GM21390 (cell line): ENCODE measurements at regions not wholly inside any gene's neighbourhood (a gene's known extent, or its start where the extent isn't known, plus 50 kb on each side); places are given as distances from the start of the nearest gene placed in this dataset.
A peak's percentile ranks its signal among the peaks of the same experiment; 100 is the strongest.

Source experiments
- ATAC-seq: cut with Tn5 transposase; IDR thresholded peaks from one replicate; pipeline ENCODE4 v1.9.1; 2021; ENCODE audit not compliant: unreplicated experiment

DNA sequence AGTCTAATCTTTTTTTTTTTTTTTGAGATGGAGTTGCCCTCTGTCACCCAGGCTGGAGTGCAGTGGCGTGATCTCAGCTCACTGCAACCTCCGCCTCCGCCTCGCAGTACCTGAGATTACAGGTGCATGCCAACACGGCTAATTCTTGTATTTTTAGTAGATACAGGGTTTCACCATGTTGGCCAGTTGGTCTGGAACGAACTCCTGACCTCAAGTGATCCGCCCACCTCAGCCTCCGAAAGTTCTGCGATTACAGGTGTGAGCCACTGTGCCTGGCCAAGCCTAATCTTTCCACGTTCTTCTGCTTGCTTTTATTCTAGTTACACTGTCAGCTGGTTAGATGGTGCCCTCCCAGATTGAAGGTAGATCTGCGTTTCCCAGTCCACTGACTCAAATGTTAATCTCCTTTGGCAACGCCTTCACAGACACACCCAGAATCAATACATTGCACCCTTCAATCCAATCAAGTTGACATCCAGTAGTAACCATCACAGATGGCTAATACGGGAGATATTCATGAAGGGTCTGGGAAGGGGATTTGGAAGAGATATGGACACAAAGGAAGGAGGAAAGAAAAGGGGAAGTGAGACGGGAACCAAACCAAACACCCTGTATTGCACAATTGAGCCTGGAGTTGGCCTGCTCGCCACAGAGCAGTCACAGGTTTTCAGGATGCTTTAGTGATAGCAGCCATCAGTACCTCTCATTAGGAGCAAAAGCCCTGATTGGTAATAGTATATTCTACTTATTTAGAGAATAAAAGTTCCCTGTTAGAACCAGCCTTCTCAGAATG is 229.8 kb downstream of the PIK3C3 start:
- no peak for ATAC-seq

DNA sequence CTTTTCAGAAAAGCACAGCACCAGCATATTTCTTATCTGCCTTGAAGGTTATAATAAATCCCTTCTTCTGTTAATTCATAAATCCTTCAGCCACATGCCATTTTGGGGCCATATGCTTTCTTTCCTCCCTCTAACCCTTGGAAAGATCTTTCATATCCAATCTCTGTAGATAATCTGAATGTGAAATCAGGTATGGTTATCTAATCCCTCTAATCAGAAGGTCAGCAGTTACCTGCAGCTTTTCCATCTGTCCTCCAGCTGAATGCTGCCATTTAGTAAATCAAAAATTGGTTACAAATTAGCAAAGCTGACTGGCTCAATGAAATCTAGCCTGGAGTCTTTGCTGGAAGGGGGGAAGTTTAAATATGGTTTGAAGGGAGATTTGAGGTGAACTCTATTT is 230.5 kb downstream of the PIK3C3 start:
- ATAC-seq: no peak

DNA sequence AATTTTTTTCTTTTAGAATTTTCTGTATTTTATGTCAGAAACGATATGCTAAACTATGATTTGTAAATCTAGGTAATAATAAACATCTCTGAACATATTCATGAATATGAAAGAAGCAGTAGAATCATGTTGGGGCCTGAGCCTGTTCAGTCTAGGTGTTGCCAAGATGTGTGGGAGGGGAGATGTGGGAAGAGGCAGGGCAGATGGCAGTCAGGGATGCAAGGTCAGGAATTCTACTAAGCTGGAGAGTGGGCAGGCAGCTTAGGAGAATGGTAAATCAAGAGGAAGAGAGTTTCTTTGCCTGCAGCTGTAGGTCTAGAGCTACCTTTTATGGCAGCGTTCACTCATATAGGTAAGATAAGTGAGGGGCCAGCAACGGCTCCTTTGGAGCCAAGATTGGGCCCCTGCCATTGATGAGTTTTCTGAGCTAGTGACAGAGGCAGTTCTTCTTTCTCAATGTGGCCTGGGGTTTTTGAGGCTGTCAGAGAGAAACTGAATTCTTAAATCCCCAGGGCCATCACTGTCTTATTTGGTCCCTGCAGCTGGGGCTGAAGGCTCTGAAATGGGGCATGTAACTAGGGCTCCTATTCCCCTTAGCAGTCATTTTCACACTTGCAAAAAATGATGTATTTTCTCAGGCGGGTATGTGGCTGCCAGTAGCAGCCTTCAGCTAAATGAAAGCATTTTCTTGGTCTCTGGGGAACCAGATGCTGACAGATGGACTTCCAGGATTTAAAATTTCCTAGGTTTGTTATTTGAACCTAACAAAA is 232.8 kb downstream of the PIK3C3 start:
- peak; percentile 68 for ATAC-seq

DNA sequence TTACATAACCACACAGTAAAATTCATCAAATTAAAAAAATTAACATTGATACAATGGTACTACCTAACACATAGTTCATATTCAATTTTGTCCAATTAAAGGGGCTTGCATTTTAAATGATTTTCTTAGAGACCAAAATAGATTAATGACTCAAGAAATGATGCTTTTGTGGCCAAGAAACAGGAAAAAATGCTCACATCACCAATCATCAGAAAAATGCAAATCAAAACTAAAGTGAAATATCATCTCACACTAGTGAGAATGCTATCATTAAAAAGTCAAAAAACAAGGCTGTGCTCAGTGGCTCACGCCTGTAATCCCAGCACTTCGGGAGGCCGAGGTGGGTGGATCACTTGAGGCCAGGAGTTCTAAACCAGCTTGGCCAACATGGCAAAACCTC is 235.6 kb downstream of the PIK3C3 start:
- no peak for ATAC-seq

DNA sequence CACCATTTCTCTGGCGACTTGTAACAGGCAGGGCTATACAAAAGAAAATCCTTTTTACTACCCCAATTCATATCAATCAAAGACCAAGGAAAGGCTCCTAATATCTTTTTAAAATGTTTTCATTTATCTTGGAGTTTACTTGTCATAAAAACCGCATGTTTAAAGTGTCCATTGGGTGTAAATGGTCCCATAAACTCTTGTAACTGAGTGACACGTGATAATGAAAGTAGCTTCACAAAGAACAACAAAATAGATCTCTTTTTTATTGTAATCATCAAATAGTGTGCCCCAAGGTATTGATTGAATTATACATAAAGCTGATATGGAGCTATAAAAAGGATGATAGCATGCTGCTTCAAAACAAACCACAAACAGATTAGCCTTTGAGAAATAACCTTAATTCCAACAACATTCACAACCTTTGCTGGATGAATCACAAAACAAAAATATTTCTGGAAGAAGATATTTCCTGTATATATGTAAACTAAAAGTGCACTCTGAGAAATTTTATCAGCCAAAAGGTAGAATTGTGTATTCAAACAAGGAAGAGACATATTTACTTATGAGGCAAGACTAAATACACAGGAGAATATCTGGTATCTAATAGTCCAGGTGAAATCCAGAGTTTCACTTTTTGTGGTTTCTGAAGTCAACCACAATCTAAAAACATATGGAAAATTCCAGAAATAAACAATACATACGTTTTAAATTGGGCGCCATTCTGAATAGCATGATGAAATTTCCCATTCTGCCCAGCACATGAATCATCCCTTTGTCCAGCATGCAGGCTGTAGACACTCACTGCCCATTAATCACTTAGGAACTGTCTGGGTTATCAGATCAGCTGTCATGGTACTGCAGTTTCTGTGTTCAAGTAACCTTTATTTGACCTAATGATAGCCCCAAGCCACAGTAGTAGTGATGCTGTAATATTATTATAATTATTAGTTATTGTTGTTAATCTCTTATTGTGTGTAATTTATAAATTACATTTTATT is 237.5 kb downstream of the PIK3C3 start:
- ATAC-seq: no peak

DNA sequence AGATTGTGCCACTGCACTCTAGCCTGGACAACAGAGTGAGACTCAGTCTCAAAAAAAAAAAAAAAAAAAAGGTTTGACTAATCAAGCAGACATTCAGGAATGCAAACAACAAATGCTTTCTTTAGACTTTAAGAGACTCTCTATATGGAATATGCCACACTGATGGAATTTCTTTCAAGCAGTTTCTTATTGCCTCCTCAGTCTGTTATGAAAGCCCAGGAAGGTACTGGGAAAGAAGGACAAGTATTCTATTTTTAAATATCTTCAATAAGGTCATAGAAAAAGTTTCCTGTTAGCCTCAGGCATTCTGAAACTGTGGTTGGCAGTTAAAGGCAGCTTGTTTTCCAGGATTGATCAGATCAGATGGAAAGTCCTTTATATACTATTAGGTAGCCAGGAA is 241.6 kb downstream of the PIK3C3 start:
- ATAC-seq: no peak

DNA sequence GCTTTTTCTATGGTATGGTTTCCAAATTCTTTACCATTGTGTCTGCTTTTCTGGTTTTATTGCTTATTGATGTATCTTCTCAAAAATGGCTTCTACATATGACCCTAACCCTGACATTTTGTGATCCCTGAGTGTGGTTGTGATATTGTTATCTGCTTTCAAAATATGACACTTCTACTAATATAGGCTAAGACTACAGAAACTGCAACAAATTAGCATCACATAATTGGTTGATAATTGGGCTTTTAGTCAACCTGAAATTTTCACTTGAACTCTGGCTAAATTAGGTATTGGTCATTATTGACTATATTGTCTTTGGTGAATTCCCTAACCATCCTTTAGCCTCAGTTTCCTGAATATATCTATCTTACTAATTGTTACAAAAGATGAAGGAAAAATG is 246.1 kb downstream of the PIK3C3 start:
- no peak for ATAC-seq

DNA sequence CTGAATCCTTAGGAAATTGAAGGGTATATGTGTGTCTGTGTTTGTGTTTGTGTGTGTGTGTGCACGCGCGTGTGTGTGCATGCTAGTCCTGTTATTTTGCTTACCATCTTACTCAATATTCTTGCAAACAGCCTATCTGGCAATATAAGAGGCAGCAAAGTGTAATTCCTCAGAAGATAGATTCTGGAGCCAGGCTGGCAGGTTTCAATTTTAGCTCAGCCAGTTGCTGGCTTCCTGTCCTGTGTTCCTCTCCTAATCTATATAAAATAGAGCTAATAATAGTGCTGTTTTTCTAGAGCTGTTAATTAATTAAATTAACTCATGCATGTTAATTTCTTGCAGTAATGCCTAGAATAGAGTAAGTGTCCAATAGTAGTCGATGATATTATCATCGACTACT is 256.2 kb downstream of the PIK3C3 start:
- no peak for ATAC-seq

DNA sequence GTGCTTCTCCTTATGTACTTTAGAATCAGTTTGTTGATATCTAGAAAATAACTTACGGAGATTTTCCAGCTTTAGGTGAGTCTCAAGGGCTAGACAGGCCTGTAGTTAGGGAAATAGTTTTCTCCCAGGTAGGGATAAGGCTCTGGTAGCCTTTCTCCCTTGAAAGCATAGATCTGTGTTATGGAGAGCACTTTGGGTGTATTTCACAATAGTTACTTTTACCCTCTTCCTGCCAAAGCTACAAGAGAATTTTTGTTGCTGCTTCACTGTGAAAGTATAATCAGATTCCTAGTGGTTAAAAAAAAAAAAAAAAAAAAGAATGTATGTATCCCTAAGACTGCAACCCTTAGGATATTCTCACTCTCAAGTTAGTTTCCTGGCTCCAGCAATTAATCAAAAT is 267.5 kb downstream of the PIK3C3 start:
- ATAC-seq: no peak

DNA sequence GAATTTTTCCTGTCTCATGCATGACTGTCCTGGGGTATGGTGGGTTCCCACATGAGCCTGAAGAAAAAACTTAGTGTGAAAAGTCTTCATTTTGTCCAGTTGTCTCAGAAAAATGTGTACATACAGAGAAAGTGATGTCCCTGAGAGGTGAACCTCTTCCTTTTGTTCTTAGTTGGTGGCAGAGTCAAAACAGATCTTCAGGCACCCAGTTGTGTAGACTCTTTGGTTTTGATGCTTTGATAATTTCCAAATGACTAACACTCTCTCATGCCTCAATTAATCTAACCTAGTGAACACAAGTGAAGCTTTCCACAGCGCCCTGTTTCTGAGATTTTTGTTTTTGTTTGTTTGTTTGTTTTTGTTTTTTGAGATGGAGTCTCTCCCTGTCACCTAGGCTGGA is 273.5 kb downstream of the PIK3C3 start:
- no peak for ATAC-seq

DNA sequence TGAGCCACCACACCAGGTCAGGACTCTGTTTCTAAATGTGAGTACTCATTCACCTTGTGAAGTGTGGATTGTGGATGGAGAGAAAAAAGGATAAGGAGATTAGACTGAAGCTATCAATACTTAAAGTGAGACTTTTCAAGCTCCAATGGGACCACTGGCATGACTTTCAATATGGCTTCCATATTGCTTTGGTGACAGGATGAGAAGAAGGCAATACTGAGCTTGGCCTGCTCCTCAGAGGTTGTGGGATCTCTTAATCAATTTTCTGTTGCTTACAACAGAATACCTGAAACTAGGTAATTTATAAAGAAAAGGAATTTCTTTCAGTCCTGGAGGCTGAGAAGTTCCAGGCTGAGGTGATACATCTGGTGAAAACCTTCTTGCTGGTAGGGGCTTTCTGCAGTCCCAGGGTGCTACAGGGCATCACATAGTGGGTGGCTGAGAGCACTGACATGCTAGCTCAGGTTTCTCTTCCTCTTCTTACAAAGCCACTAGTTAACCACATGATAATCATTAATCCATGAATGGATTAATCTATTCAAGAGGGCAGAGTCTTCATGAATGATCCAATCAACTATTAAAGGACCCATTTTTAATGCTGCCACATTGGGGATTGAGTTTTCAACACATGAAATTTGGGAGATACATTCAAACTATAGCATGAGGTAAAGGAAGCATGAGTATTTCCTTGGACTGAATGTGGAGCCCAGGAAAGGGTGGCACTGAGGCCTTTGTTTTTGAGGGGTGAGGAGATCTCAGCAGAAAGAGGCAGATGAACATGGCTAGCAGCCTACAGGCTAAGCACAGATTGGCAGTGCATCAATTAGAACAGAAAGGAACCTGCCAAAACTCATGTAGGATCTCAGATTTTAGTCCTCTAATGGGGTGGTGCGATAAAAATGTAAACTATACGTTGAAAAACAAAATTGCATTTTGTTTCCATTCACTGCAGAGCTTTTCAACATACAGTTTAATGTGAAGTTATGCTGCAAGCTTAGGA is 274.5 kb downstream of the PIK3C3 start:
- peak; percentile 96 for ATAC-seq

DNA sequence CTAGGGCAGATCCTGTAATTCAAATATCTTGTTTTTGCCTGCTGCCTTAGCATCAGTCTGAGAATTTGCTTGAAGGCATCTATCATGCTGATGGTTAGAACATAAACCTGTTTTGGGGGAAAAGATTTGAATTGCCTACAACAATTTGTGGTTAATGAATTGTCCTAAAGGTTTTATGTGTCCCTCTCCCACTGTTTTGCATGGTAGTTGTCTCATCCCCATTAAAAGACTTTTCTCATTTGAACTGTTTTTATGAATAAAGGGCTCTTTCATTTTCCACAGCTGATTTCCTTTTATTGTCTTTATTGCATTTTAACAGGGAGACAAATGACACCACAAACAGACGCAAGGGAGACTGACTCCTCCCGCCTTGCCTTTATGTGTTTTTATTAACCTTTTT is 275.6 kb downstream of the PIK3C3 start:
- no peak for ATAC-seq

DNA sequence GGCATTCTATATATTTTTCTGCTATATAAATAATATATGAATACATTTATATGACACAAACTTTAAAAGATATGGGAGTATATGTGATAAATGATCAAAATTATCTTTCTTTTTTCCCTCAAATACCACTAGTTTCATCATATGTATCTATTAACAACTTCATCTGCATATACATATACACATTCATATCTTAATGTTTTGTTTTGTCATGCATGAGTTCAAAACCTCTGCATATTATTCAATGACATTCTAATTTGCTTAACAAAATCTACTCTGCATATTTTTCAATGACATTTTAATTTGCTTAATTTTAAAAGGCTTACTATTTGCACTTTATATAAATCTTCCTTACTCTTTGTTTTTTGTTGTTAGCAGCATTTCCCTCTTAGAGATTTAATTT is 276.2 kb downstream of the PIK3C3 start:
- ATAC-seq: no peak

DNA sequence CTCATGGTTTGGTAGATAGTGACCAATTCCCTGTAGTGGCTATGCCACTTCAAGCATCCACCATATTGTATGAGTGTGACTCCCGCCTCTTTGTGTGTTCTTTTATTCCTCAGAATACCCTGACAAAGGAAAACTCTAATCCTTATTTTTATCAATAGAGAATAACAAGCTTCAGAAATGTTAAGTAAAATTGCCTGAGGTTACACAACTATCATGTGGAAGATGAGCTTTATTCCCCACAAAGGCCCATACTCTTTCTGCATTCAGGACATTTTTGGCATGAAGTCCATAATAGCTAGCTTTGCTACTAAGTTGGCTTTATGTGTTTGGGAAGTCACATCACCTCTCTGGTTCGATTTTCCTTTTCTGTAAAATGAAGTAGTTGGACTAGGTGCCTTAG is 276.8 kb downstream of the PIK3C3 start:
- ATAC-seq: no peak

DNA sequence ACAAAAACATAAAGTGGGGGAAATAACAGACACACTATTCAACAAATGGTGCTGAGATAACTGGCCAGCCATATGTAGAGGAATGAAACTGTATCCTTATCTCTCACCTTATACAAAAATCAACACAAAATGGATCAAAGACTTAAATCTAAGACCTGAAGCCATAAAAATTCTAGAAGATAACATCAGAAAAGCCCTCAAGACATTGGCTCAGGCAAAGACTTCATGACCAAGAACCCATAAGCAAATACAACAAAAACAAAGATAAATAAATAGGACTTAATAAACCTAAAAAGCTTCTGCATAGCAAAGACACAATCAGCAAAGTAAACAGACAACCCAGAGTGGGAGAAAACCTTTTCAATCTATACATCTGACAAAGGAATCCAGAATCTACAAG is 278.9 kb downstream of the PIK3C3 start:
- no peak for ATAC-seq

DNA sequence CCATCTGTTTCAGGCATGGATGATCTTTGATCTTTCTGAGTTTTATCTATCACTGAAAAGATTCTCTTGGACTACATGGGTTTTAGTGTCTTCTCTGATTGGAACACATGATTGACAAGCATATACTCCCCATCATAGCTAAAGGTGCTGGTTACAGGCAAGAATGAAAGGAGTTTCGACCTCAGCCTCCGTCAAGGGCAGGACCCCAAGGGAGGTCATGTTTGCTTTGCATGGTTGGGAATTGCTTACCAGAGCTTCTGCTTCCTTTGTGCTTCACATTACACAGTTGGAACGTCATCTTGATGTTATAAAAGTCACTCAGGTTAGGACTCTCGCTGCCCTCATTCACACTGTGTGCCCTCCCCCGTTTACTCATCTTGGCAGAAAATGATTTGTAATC is 287.7 kb downstream of the PIK3C3 start:
- ATAC-seq: no peak

DNA sequence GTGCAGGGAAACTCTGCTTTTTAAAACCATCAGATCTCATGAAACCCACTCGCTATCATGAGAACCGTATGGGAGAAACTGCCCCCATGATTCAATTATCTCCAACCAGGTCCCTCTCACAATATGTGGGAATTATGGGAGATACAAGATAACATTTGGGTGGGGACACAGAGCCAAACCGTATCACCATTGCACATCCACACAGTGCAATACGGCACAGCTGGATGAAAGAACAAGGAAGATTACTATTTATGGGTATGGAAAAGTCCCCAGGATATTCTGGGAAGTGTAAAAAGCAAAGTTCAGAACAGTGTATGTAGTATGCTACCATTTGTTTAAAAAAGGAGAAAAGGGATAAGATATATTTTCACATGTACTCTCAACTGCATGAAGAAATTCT is 290.1 kb downstream of the PIK3C3 start:
- ATAC-seq: no peak

DNA sequence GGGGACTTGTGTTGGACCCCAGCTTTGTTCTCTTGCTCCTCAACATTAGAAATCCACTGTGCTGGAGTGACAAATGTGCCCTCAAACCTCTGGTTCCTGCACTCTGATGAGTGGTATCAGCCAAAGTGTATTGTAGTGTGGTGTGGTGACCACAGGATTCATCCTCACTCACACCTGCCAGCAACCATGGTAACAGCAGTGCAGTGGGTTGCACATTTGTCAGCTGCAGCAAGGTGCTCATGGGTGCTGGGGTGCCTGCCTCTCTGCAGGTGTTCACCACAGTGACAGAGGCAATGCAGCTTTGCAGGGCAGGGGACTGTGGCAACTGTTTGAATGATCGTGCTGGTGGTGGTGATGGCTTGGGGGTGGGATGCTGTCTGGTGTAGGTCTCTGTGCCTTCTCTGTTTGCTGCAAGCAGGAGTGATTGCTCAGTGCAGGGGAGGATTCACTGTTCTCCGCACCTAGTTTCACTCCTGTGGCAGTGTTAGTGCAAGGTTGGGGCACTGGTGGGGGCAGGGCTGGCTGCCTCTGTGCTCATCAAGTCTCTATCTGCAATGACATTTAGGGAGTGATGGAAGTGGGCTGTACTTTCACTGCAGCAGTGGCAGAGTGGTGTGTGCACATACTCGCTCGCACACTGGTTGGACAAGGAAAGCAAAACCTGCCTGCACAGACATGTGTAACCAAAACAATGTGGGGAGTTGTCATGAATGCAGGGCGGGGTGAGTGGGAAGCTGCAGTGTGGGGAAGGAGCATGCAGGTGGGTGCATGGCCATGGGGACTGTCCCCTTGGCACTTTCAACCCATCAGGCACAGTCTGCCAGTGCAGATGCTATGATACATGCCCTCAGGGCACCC is 301.1 kb downstream of the PIK3C3 start:
- no peak for ATAC-seq

DNA sequence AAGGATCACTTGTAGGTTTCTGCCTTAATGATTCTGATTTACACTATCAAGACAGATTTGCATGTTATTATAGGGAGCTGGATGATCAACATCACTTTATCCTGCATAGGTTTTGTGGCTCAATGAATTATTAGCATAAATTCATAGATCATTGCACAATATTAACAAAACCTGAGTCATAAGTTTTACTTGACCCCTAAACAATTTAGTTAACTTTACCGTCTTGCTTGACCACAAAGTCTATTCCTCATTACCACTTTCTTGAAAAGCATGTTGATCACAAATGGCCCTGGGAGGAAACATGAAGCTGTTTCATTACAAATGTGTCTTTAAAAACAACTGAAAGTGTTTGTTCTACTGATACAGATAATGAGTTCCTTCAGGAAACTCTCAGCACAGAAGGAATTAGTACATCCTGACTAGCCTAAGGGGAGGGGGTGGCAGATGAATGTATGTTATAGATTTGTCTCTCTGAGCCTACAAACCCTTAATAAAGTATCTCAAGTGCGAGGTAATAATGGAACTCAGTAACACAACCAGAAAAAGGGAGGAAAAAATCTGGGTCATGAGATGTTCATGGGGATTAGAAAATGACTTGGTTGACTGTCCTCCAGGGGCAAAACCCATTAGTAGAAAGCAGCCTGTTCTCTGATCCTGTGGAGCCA is 303.4 kb downstream of the PIK3C3 start:
- ATAC-seq: no peak
